Prostate gland (tissue), 2 donors: ENCODE measurements at regions not wholly inside any gene's neighbourhood (a gene's known extent, or its start where the extent isn't known, plus 50 kb on each side); places are given as distances from the start of the nearest gene placed in this dataset.

Experiments used
- POLR2A ChIP-seq: fragments of 450-650 bp; IDR thresholded peaks from one replicate; pipeline ENCODE4 v1.6.1; 2016; ENCODE audit warnings: antibody characterized with exemption, mild to moderate bottlenecking
- POLR2AphosphoS5 ChIP-seq: sonication (generic); formaldehyde crosslinking; IDR thresholded peaks from one replicate; pipeline ENCODE4 v1.6.1; 2017; ENCODE audit warnings: antibody characterized with exemption
- TF ChIP-seq, protein P1 (sequence below), 4 experiments: fragments of 200-600 bp in 2 of 4; fragments of 450-650 bp in 2 of 4; sonication (generic) in 2 of 4; IDR thresholded peaks; 1 replicate in 3 of 4; 2 replicates in 1 of 4; pipeline ENCODE4 v1.5.1; 2016 to 2019; ENCODE audit warnings: antibody characterized with exemption in 4 of 4, mild to moderate bottlenecking in 2 of 4, moderate library complexity in 2 of 4

DNA sequence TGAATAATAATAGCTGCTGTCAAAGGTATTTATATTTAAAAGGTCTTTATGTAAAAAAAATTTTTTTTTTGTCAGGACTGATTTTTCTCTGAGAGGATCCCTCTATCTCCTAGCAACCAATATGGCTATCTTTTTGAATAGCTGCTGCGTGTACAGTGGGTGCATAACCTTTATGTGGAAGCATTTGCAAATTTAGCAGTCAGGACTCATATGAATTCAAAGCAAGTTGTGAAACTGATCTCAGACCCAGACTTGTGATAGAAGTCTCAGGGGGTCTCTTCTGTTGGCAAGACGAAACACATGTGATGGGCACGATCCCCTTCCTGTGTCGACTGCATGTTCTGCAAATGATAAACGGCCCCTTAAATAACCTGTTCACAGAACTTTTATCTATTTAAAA is 114.1 kb upstream of the ARGLU1 start:
- TF ChIP-seq, protein P1, sequence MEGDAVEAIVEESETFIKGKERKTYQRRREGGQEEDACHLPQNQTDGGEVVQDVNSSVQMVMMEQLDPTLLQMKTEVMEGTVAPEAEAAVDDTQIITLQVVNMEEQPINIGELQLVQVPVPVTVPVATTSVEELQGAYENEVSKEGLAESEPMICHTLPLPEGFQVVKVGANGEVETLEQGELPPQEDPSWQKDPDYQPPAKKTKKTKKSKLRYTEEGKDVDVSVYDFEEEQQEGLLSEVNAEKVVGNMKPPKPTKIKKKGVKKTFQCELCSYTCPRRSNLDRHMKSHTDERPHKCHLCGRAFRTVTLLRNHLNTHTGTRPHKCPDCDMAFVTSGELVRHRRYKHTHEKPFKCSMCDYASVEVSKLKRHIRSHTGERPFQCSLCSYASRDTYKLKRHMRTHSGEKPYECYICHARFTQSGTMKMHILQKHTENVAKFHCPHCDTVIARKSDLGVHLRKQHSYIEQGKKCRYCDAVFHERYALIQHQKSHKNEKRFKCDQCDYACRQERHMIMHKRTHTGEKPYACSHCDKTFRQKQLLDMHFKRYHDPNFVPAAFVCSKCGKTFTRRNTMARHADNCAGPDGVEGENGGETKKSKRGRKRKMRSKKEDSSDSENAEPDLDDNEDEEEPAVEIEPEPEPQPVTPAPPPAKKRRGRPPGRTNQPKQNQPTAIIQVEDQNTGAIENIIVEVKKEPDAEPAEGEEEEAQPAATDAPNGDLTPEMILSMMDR (IDR thresholded peaks at IDR 0.05), result no peak
- no peak for TF ChIP-seq POLR2A
- no peak for TF ChIP-seq POLR2AphosphoS5
